Activated naive CD4-positive, alpha-beta T cell treated with anti-CD3 and anti-CD28 coated beads for 36 hours (primary cell): ENCODE measurements at regions not wholly inside any gene's neighbourhood (a gene's known extent, or its start where the extent isn't known, plus 50 kb on each side); places are given as distances from the start of the nearest gene placed in this dataset.
"Not testable (repeated sequence)": the region's sequence is repeated elsewhere in the genome, so short reads cannot be mapped to it uniquely, and the experiment has no call there.

Experiments
- CTCF ChIA-PET: fragments of 350-600 bp; sonication (Branson Sonifier 250); formaldehyde crosslinking; loops from one replicate; lab custom pipeline; 2021; ENCODE audit warnings: antibody characterized with exemption; lab: Charles Lee
- DNase-seq: peaks from one replicate; pipeline ENCODE4 v3.0.0-alpha.2; 2020
- H3K27ac Mint-ChIP-seq: one replicate; pipeline ENCODE4 v1.8.0; 2021; ENCODE audit warnings: mild to moderate bottlenecking, mixed read lengths
- H3K27me3 Mint-ChIP-seq: one replicate; pipeline ENCODE4 v1.8.0; 2021; ENCODE audit warnings: low read depth, mixed read lengths
- H3K36me3 Mint-ChIP-seq: one replicate; pipeline ENCODE4 v1.8.0; 2021; ENCODE audit warnings: low read depth, mixed read lengths
- H3K4me1 Mint-ChIP-seq: one replicate; pipeline ENCODE4 v1.8.0; 2021; ENCODE audit warnings: low read depth, mixed read lengths
- H3K4me3 Mint-ChIP-seq: one replicate; pipeline ENCODE4 v1.8.0; 2021; ENCODE audit warnings: mild to moderate bottlenecking, moderate library complexity, mixed read lengths
- H3K9me3 Mint-ChIP-seq: one replicate; pipeline ENCODE4 v1.8.0; 2021; ENCODE audit warnings: mixed read lengths
- intact Hi-C: fragments of 100-400 bp; cut with micrococcal nuclease; formaldehyde crosslinking; loops from one replicate; pipeline ENCODE4 v1.15.1; 2023

- peaks cover 7% of the 10 kb centered on the region for H3K27me3 Mint-ChIP-seq
- H3K4me3 Mint-ChIP-seq, result no peak overlapping the region
- H3K27ac Mint-ChIP-seq, result no peak overlapping the region
- intact Hi-C loops, result no loop called here
- no peaks in the 10 kb centered on the region for H3K4me1 Mint-ChIP-seq
- peaks cover 1% of the 10 kb centered on the region for H3K9me3 Mint-ChIP-seq
- DNase-seq, result no peak
- H3K36me3 Mint-ChIP-seq, result no peaks in the 10 kb centered on the region
- CTCF ChIA-PET, result no interaction called here
These were observed 149.3 kb upstream of the CCNH start for GRCh38 chr5:87562068-87562467.

GRCh38 chr5:87560528-87560927, 147.8 kb upstream of the CCNH start:
- H3K27me3 Mint-ChIP-seq, result peaks cover 6% of the 10 kb centered on the region
- intact Hi-C loops, result no loop called here
- no peaks in the 10 kb centered on the region for H3K4me1 Mint-ChIP-seq

GRCh38 chr5:87551911-87552310, 139.2 kb upstream of the CCNH start:
- H3K27me3 Mint-ChIP-seq, result peaks cover 8% of the 10 kb centered on the region
- CTCF ChIA-PET, result no interaction called here
- intact Hi-C loops, result no loop called here
- H3K9me3 Mint-ChIP-seq, result peaks cover 4% of the 10 kb centered on the region
- H3K27ac Mint-ChIP-seq, result no peak overlapping the region
- H3K4me1 Mint-ChIP-seq, result no peaks in the 10 kb centered on the region
- H3K36me3 Mint-ChIP-seq, result no peaks in the 10 kb centered on the region
- no peak overlapping the region for H3K4me3 Mint-ChIP-seq
- DNase-seq, result no peak

More at GRCh38 chr5:87560528-87560927, 147.8 kb upstream of the CCNH start:
- Mint-ChIP-seq H3K4me3 (no peak overlapping the region), H3K36me3 (no peaks in the 10 kb centered on the region), H3K27ac (no peak overlapping the region), H3K9me3 (peaks cover 1% of the 10 kb centered on the region)
- DNase-seq, result no peak
- CTCF ChIA-PET, result no interaction called here

GRCh38 chr5:87541676-87542075, 128.9 kb upstream of the CCNH start:
- H3K4me1 Mint-ChIP-seq, result no peaks in the 10 kb centered on the region
- intact Hi-C loops, result no loop called here
- H3K4me3 Mint-ChIP-seq, result no peak overlapping the region
- H3K27me3 Mint-ChIP-seq, result peaks cover 4% of the 10 kb centered on the region
- H3K9me3 Mint-ChIP-seq, result no peaks in the 10 kb centered on the region
- no peak for DNase-seq
- H3K27ac Mint-ChIP-seq, result no peak overlapping the region
- no peaks in the 10 kb centered on the region for H3K36me3 Mint-ChIP-seq
- CTCF ChIA-PET, result no interaction called here

GRCh38 chr5:87541033-87541432, 128.3 kb upstream of the CCNH start:
- Mint-ChIP-seq H3K27me3 (peaks cover 7% of the 10 kb centered on the region), H3K9me3 (no peaks in the 10 kb centered on the region), H3K4me3 (no peak overlapping the region), H3K4me1 (no peaks in the 10 kb centered on the region), H3K27ac (no peak overlapping the region), H3K36me3 (no peaks in the 10 kb centered on the region)
- CTCF ChIA-PET, result no interaction called here
- intact Hi-C loops, result no loop called here
- no peak for DNase-seq

GRCh38 chr5:87539839-87540238, 127.1 kb upstream of the CCNH start:
- H3K4me1 Mint-ChIP-seq, result no peaks in the 10 kb centered on the region
- intact Hi-C loops, result no loop called here

GRCh38 chr5:87536365-87536764, 123.6 kb upstream of the CCNH start:
- H3K27ac Mint-ChIP-seq, result no peak overlapping the region
- CTCF ChIA-PET, result no interaction called here
- H3K4me1 Mint-ChIP-seq, result no peaks in the 10 kb centered on the region
- intact Hi-C loops, result no loop called here
- H3K4me3 Mint-ChIP-seq, result no peak overlapping the region
- peaks cover 7% of the 10 kb centered on the region for H3K27me3 Mint-ChIP-seq
- no peaks in the 10 kb centered on the region for H3K36me3 Mint-ChIP-seq
- DNase-seq, result no peak
- H3K9me3 Mint-ChIP-seq, result no peaks in the 10 kb centered on the region

More at GRCh38 chr5:87539839-87540238, 127.1 kb upstream of the CCNH start:
- Mint-ChIP-seq H3K9me3 (no peaks in the 10 kb centered on the region), H3K27me3 (peaks cover 9% of the 10 kb centered on the region), H3K4me3 (no peak overlapping the region), H3K36me3 (no peaks in the 10 kb centered on the region), H3K27ac (no peak overlapping the region)
- CTCF ChIA-PET, result interaction anchor here (0.7 kb wide), 1 partner anchor 1454 kb away, joined by 3 read pairs; no protein-coding TSS in a partner anchor
- no peak for DNase-seq

GRCh38 chr5:87535706-87536105, 123.0 kb upstream of the CCNH start:
- CTCF ChIA-PET, result no interaction called here
- Mint-ChIP-seq H3K9me3 (no peaks in the 10 kb centered on the region), H3K36me3 (no peaks in the 10 kb centered on the region), H3K27me3 (peaks cover 7% of the 10 kb centered on the region), H3K4me1 (no peaks in the 10 kb centered on the region), H3K4me3 (no peak overlapping the region), H3K27ac (no peak overlapping the region)
- intact Hi-C loops, result no loop called here
- DNase-seq, result no peak

GRCh38 chr5:87529486-87530076, 116.9 kb upstream of the CCNH start:
- CTCF ChIA-PET, result no interaction called here
- no peak for DNase-seq
- intact Hi-C loops, result no loop called here
- H3K4me1 Mint-ChIP-seq, result no peaks in the 10 kb centered on the region
- no peak overlapping the region for H3K4me3 Mint-ChIP-seq
- H3K36me3 Mint-ChIP-seq, result no peaks in the 10 kb centered on the region
- H3K27ac Mint-ChIP-seq, result no peak overlapping the region
- no peaks in the 10 kb centered on the region for H3K27me3 Mint-ChIP-seq
- no peaks in the 10 kb centered on the region for H3K9me3 Mint-ChIP-seq

GRCh38 chr5:87526131-87526530, 113.4 kb upstream of the CCNH start:
- Mint-ChIP-seq H3K9me3 (no peaks in the 10 kb centered on the region), H3K27ac (no peak overlapping the region), H3K36me3 (no peaks in the 10 kb centered on the region), H3K4me3 (no peak overlapping the region), H3K27me3 (no peaks in the 10 kb centered on the region), H3K4me1 (no peaks in the 10 kb centered on the region)
- intact Hi-C loops, result no loop called here
- CTCF ChIA-PET, result no interaction called here
- no peak for DNase-seq

- no peaks in the 10 kb centered on the region for H3K27me3 Mint-ChIP-seq
- H3K4me1 Mint-ChIP-seq, result no peaks in the 10 kb centered on the region
- H3K27ac Mint-ChIP-seq, result no peak overlapping the region
- no peaks in the 10 kb centered on the region for H3K36me3 Mint-ChIP-seq
- no peaks in the 10 kb centered on the region for H3K9me3 Mint-ChIP-seq
- no peak for DNase-seq
- CTCF ChIA-PET, result no interaction called here
- H3K4me3 Mint-ChIP-seq, result no peak overlapping the region
- intact Hi-C loops, result no loop called here
These were observed 111.5 kb upstream of the CCNH start for GRCh38 chr5:87524217-87524616.

- peaks cover 15% of the 10 kb centered on the region for H3K27me3 Mint-ChIP-seq
- H3K27ac Mint-ChIP-seq, DNase-seq, H3K4me3 Mint-ChIP-seq, CTCF ChIA-PET, H3K9me3 Mint-ChIP-seq, H3K4me1 Mint-ChIP-seq, intact Hi-C loops, H3K36me3 Mint-ChIP-seq: not testable (repeated sequence)
These were observed 99.0 kb upstream of the CCNH start for GRCh38 chr5:87511778-87512177.

GRCh38 chr5:87503004-87503403, 90.3 kb upstream of the CCNH start:
- no peak overlapping the region for H3K4me3 Mint-ChIP-seq
- CTCF ChIA-PET, result no interaction called here
- H3K27me3 Mint-ChIP-seq, result no peaks in the 10 kb centered on the region
- no peaks in the 10 kb centered on the region for H3K4me1 Mint-ChIP-seq
- DNase-seq, result no peak
- H3K27ac Mint-ChIP-seq, result no peak overlapping the region
- H3K9me3 Mint-ChIP-seq, result no peaks in the 10 kb centered on the region
- intact Hi-C loops, result no loop called here
- H3K36me3 Mint-ChIP-seq, result no peaks in the 10 kb centered on the region
